Chondrocyte (in vitro differentiated cells): ENCODE measurements at regions not wholly inside any gene's neighbourhood (a gene's known extent, or its start where the extent isn't known, plus 50 kb on each side); places are given as distances from the start of the nearest gene placed in this dataset.

Source experiments
- DNase-seq: peaks from one replicate; pipeline ENCODE4 v3.0.0; 2021; ENCODE audit warnings: mixed read lengths, low spot score
- H3K27ac Mint-ChIP-seq: one replicate; pipeline ENCODE4 v1.8.0; 2021; ENCODE audit warnings: mild to moderate bottlenecking, moderate library complexity, mixed read lengths; ENCODE audit not compliant: unreplicated experiment
- H3K27me3 Mint-ChIP-seq: 2 replicates; pipeline ENCODE4 v1.8.0; 2021; ENCODE audit warnings: low read depth, mixed read lengths
- H3K36me3 Mint-ChIP-seq: 2 replicates; pipeline ENCODE4 v1.8.0; 2021; ENCODE audit warnings: low read depth, mixed read lengths
- H3K4me1 Mint-ChIP-seq: 2 replicates; pipeline ENCODE4 v1.8.0; 2021; ENCODE audit warnings: low read depth, mild to moderate bottlenecking, mixed read lengths
- H3K4me3 Mint-ChIP-seq: one replicate; pipeline ENCODE4 v1.8.0; 2021; ENCODE audit warnings: mild to moderate bottlenecking, moderate library complexity, mixed read lengths; ENCODE audit not compliant: unreplicated experiment
- H3K9me3 Mint-ChIP-seq: 2 replicates; pipeline ENCODE4 v1.8.0; 2021; ENCODE audit warnings: low read depth, mixed read lengths
- CTCF ChIP-seq: fragments of 200-600 bp; sonication (generic); IDR thresholded peaks from 2 replicates; pipeline ENCODE4 v1.5.0; 2021; ENCODE audit warnings: antibody characterized with exemption, mild to moderate bottlenecking, moderate library complexity

DNA sequence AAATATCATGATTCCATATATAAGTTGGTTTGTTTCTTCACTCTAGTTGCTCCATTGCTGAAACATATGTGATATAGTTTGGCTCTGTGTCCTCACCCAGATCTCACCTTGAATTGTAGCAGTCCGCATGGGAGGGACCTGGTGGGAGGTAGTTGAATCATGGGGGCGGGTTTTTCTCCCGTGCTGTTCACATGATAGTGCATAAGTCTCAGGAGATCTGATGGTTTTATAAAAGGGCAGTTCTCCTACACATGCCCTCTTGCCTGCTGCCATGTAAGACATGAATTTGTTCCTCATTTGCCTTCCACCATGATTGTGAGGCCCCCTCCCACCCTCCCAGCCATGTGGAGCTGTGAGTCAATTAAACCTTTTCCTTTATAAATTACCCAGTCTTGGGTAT lies 915.5 kb downstream of the KCNJ2 start:
- H3K36me3 Mint-ChIP-seq, result no peaks in the 10 kb centered on the region
- DNase-seq, result no peak
- H3K9me3 Mint-ChIP-seq, result no peaks in the 10 kb centered on the region
- H3K4me3 Mint-ChIP-seq, result no peak overlapping the region
- no peak overlapping the region for H3K27ac Mint-ChIP-seq
- H3K27me3 Mint-ChIP-seq, result no peaks in the 10 kb centered on the region
- no peak for TF ChIP-seq CTCF
- peaks cover 8% of the 10 kb centered on the region for H3K4me1 Mint-ChIP-seq

GRCh38 chr17:71085238-71086033 lies 916.1 kb downstream of the KCNJ2 start:
- H3K27ac Mint-ChIP-seq, result no peak overlapping the region
- H3K4me1 Mint-ChIP-seq, result peaks cover 8% of the 10 kb centered on the region
- TF ChIP-seq CTCF, result peak; percentile 47
- no peak for DNase-seq
- no peaks in the 10 kb centered on the region for H3K36me3 Mint-ChIP-seq
- no peaks in the 10 kb centered on the region for H3K27me3 Mint-ChIP-seq
- H3K9me3 Mint-ChIP-seq, result peaks cover under 1% of the 10 kb centered on the region
- no peak overlapping the region for H3K4me3 Mint-ChIP-seq

DNA sequence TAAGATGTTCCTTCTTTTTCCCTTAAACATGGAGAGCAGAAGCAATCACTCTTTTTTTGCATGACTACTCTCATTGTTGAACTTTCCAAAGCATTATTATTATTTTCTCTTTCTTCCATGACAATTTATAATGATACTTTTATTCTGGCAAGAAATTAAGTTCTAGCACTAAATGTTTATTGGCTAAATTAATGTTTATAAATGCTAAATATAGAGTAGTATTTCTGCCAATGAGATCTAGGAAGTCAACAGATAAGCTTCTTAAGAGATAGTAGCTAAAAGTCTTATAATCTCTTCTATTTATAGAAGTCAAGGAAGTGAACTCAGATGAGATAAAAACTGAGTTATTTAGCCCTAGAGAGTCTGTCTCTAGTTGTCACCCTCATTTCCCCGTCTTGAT lies 920.1 kb downstream of the KCNJ2 start:
- Mint-ChIP-seq H3K27me3 (no peaks in the 10 kb centered on the region), H3K9me3 (peaks cover 18% of the 10 kb centered on the region), H3K4me1 (peaks cover 8% of the 10 kb centered on the region), H3K4me3 (no peak overlapping the region), H3K27ac (no peak overlapping the region), H3K36me3 (no peaks in the 10 kb centered on the region)
- no peak for DNase-seq
- TF ChIP-seq CTCF, result no peak

DNA sequence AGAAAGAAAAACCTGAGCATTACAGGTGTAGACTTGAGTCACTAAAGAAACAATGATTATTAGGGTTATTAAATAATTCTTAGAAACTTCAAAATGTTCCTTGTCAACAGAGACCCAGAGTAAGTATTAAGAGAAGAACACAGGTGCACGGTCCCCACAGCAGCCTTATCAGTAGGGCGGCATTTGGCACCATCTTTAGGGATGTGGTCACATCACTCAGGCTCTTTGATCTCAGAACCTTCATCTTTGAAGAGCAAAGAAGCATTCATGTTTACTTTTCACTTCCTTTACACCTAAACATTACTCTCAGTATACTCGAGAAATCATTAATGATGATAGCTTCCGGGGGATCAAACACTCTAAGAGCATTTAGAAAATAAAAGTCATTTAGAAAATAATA lies 928.7 kb downstream of the KCNJ2 start:
- Mint-ChIP-seq H3K4me1 (no peaks in the 10 kb centered on the region), H3K27me3 (no peaks in the 10 kb centered on the region), H3K36me3 (peaks cover 2% of the 10 kb centered on the region), H3K27ac (no peak overlapping the region), H3K4me3 (no peak overlapping the region), H3K9me3 (peaks cover 13% of the 10 kb centered on the region)
- no peak for DNase-seq
- no peak for TF ChIP-seq CTCF

DNA sequence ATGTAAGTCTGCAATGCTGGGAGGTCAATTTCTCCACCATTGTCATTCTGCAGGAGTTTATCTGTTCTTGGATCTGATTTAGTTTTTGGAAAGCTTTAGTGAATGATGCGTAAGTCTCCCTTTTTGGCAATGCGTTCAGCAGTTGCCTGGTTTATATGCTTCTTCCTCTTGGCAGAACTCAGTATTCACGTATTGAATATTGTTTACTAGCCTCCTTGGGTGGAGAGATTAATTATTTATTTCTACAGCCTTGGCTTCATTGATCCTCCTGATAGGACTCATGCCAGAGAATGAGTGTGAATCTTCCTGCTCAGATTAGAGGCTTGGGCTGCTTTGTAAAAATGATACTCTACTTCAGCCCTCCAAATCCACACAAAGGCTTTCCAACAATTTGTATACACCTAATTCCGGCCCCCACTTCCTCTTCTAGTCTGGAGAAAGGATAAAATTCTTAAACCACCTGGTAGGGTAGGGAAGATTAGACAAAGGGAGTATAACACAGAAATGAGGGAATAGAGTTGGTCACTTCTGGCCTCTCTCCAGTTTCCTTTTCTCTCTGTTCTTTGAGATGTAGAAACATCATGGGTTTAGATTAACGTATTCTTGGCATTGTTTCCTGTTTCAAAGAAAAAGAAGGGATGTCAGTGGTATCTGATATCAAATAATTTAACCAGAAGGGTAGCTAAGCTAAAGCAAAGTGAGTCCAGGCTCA lies 929.8 kb downstream of the KCNJ2 start:
- no peaks in the 10 kb centered on the region for H3K4me1 Mint-ChIP-seq
- TF ChIP-seq CTCF, result no peak
- H3K36me3 Mint-ChIP-seq, result peaks cover 2% of the 10 kb centered on the region
- no peak for DNase-seq
- H3K4me3 Mint-ChIP-seq, result no peak overlapping the region
- no peaks in the 10 kb centered on the region for H3K27me3 Mint-ChIP-seq
- H3K27ac Mint-ChIP-seq, result no peak overlapping the region
- H3K9me3 Mint-ChIP-seq, result peaks cover 8% of the 10 kb centered on the region
